Erythroblast (primary cell): ENCODE measurements at regions not wholly inside any gene's neighbourhood (a gene's known extent, or its start where the extent isn't known, plus 50 kb on each side); places are given as distances from the start of the nearest gene placed in this dataset.

Experiments
- GATA1 ChIP-seq: IDR thresholded peaks from 2 replicates; pipeline ENCODE4 v1.6.1; 2011; ENCODE audit warnings: low read depth, mild to moderate bottlenecking, control low read depth, low read length, moderate library complexity
- POLR2A ChIP-seq: IDR thresholded peaks from 2 replicates; pipeline ENCODE4 v1.6.1; 2011; ENCODE audit warnings: mild to moderate bottlenecking, low read length

DNA sequence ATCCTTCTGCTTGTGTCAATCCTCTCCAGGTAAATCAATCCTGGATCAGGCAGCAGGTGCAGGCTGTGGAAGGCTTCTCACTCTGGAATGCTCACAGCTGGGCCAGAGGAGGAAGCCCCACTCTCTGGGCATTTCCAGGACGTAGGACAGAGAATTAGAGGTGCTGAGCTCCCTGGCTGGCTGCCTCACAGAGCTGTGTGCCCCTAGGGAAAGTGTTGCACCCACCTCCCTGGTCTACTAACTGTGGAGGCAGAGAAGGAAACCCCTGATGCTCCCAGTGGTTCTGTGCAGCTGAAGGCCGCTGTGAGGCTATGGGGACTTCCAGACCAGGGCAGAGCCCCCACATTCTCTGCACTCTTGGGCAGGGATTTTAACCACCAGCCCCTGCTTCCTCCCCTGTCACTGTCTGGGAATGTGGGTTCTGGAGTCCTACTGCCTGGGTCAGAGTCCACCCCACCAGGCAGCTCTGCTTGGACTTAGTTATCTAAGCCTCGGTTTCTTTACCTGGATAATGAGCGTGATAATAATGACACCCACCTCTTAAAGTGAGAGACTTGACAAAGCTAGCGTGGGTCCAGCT lies 73.5 kb upstream of the EEPD1 start:
- TF ChIP-seq POLR2A: no peak
- TF ChIP-seq GATA1: no peak
